Neural cell (in vitro differentiated cells): ENCODE measurements at regions not wholly inside any gene's neighbourhood (a gene's known extent, or its start where the extent isn't known, plus 50 kb on each side); places are given as distances from the start of the nearest gene placed in this dataset.

Source experiments
- H2AFZ ChIP-seq: fragments of 200-600, 300-800 bp; sonication (generic), shearing (Covaris generic); 2 replicates; pipeline ENCODE4 v1.6.0; 2014; ENCODE audit warnings: low read depth, mild to moderate bottlenecking, antibody characterized with exemption, low read length, moderate library complexity
- H3F3A ChIP-seq: fragments of 200-600 bp; shearing (Covaris generic); 2 replicates; pipeline ENCODE4 v1.6.1; 2016; ENCODE audit warnings: mild to moderate bottlenecking, moderate library complexity, mixed read lengths, antibody characterized with exemption, low read length; ENCODE audit not compliant: insufficient read depth, poor library complexity, severe bottlenecking
- H3K27ac ChIP-seq: fragments of 200-600, 300-800 bp; sonication (generic), shearing (Covaris generic); 2 replicates; pipeline ENCODE4 v1.5.1; 2014; ENCODE audit warnings: mild to moderate bottlenecking, low read length, moderate library complexity
- H3K27me3 ChIP-seq: fragments of 300-800, 200-600 bp; sonication (generic), shearing (Covaris generic); 2 replicates; pipeline ENCODE4 v1.6.0; 2014; ENCODE audit warnings: mild to moderate bottlenecking, low read depth, low read length, moderate library complexity; ENCODE audit not compliant: insufficient read depth
- H3K36me3 ChIP-seq: fragments of 300-800, 200-600 bp; sonication (generic), shearing (Covaris generic); 2 replicates; pipeline ENCODE4 v1.5.1; 2014; ENCODE audit warnings: mild to moderate bottlenecking, antibody characterized with exemption, low read length, moderate library complexity; ENCODE audit not compliant: insufficient read depth
- H3K4me2 ChIP-seq: fragments of 300-800, 200-600 bp; sonication (generic), shearing (Covaris generic); 2 replicates; pipeline ENCODE4 v1.6.0; 2014; ENCODE audit warnings: mild to moderate bottlenecking, low read length
- H3K4me3 ChIP-seq: fragments of 300-800, 200-600 bp; sonication (generic), shearing (Covaris generic); 2 replicates; pipeline ENCODE4 v1.5.1; 2014; ENCODE audit warnings: mild to moderate bottlenecking, low read length, moderate library complexity
- H3K79me2 ChIP-seq: fragments of 200-600 bp; shearing (Covaris generic); replicated peaks from 2 replicates; pipeline ENCODE4 v1.6.0; 2014; ENCODE audit warnings: mild to moderate bottlenecking, low read length, moderate library complexity; ENCODE audit not compliant: insufficient read depth
- H3K9ac ChIP-seq: fragments of 300-800, 200-600 bp; sonication (generic), shearing (Covaris generic); 2 replicates; pipeline ENCODE4 v1.6.1; 2016; ENCODE audit warnings: mild to moderate bottlenecking, low read length, mixed read lengths
- H3K9me2 ChIP-seq: fragments of 200-600 bp; shearing (Covaris generic); 2 replicates; pipeline ENCODE4 v1.6.1; 2016; ENCODE audit warnings: mild to moderate bottlenecking, low read length, mixed read lengths; ENCODE audit not compliant: insufficient read depth
- H3K9me3 ChIP-seq: fragments of 200-600, 300-800 bp; sonication (generic), shearing (Covaris generic); 2 replicates; pipeline ENCODE4 v1.6.1; 2016; ENCODE audit warnings: mild to moderate bottlenecking, mixed run types, low read length, moderate library complexity, mixed read lengths
- H4K20me1 ChIP-seq: fragments of 200-600 bp; shearing (Covaris generic); 2 replicates; pipeline ENCODE4 v1.6.1; 2016; ENCODE audit warnings: mild to moderate bottlenecking, mixed run types; ENCODE audit not compliant: insufficient read depth
- CTCF ChIP-seq: fragments of 450-650 bp; IDR thresholded peaks from 2 replicates; pipeline ENCODE4 v1.5.1; 2014; ENCODE audit warnings: antibody characterized with exemption, mild to moderate bottlenecking, moderate library complexity; ENCODE audit not compliant: poor library complexity, severe bottlenecking
- EP300 ChIP-seq: fragments of 450-650 bp; conservative IDR thresholded peaks from 2 replicates; pipeline ENCODE4 v1.6.1; 2014; ENCODE audit warnings: antibody characterized with exemption, mild to moderate bottlenecking, moderate library complexity; ENCODE audit not compliant: poor library complexity, severe bottlenecking
- EZH2 ChIP-seq: fragments of 200-600, 300-800 bp; shearing (Covaris generic), sonication (generic); IDR thresholded peaks from 2 replicates; pipeline ENCODE4 v1.6.1; 2014; ENCODE audit warnings: antibody characterized with exemption, low read length, borderline replicate concordance, mild to moderate bottlenecking; ENCODE audit not compliant: insufficient read depth, poor library complexity, severe bottlenecking
- MXI1 ChIP-seq: fragments of 450-650 bp; conservative IDR thresholded peaks from 2 replicates; pipeline ENCODE4 v1.6.1; 2014; ENCODE audit warnings: antibody characterized with exemption, mild to moderate bottlenecking; ENCODE audit not compliant: poor library complexity, severe bottlenecking
- POLR2AphosphoS5 ChIP-seq: IDR thresholded peaks from 2 replicates; pipeline ENCODE4 v1.6.1; 2012
- RAD21 ChIP-seq: fragments of 450-650 bp; conservative IDR thresholded peaks from 2 replicates; pipeline ENCODE4 v1.6.1; 2014; ENCODE audit warnings: antibody characterized with exemption, mild to moderate bottlenecking, moderate library complexity
- REST ChIP-seq: IDR thresholded peaks from 2 replicates; pipeline ENCODE4 v1.6.1; 2012; ENCODE audit warnings: borderline replicate concordance
- SMC3 ChIP-seq: fragments of 450-650 bp; conservative IDR thresholded peaks from 2 replicates; pipeline ENCODE4 v1.6.1; 2014; ENCODE audit warnings: antibody characterized with exemption, mild to moderate bottlenecking, moderate library complexity; ENCODE audit not compliant: poor library complexity
- TAF1 ChIP-seq: IDR thresholded peaks from 2 replicates; pipeline ENCODE4 v1.6.1; 2012; ENCODE audit warnings: low read depth

GRCh38 chr11:80629466-80629865 lies 1188.6 kb upstream of the TENM4 start:
- Histone ChIP-seq H2AFZ (no peak overlapping the region), H3K4me2 (no peak overlapping the region), H3K79me2 (no peaks in the 10 kb centered on the region), H3K9me3 (no peaks in the 10 kb centered on the region), H3K36me3 (no peaks in the 10 kb centered on the region), H3K9me2 (no peaks in the 10 kb centered on the region), H3K4me3 (no peak overlapping the region), H3K27me3 (no peaks in the 10 kb centered on the region), H4K20me1 (no peaks in the 10 kb centered on the region), H3K27ac (no peak overlapping the region), H3F3A (no peaks in the 10 kb centered on the region), H3K9ac (no peak overlapping the region)
- TF ChIP-seq REST (no peak), MXI1 (no peak), CTCF (no peak), EP300 (no peak), TAF1 (no peak), POLR2AphosphoS5 (no peak), RAD21 (no peak), EZH2 (no peak), SMC3 (no peak)

GRCh38 chr11:80627364-80627763 lies 1186.5 kb upstream of the TENM4 start:
- TF ChIP-seq MXI1 (no peak), POLR2AphosphoS5 (no peak), EZH2 (no peak), REST (no peak), TAF1 (no peak), SMC3 (no peak), EP300 (no peak), RAD21 (no peak), CTCF (no peak)
- H4K20me1 ChIP-seq, result no peaks in the 10 kb centered on the region

More at GRCh38 chr11:80627364-80627763, 1186.5 kb upstream of the TENM4 start:
- Histone ChIP-seq H3K9ac (no peak overlapping the region), H3K27me3 (no peaks in the 10 kb centered on the region), H3K9me2 (no peaks in the 10 kb centered on the region), H3K4me3 (no peak overlapping the region), H3K4me2 (no peak overlapping the region), H3K9me3 (no peaks in the 10 kb centered on the region), H3K27ac (peak overlapping the region; percentile 37), H2AFZ (no peak overlapping the region), H3K36me3 (no peaks in the 10 kb centered on the region), H3F3A (no peaks in the 10 kb centered on the region), H3K79me2 (no peaks in the 10 kb centered on the region)
